ENCODE measurements at regions not wholly inside any gene's neighbourhood (a gene's known extent, or its start where the extent isn't known, plus 50 kb on each side); places are given as distances from the start of the nearest gene placed in this dataset.

DNA sequence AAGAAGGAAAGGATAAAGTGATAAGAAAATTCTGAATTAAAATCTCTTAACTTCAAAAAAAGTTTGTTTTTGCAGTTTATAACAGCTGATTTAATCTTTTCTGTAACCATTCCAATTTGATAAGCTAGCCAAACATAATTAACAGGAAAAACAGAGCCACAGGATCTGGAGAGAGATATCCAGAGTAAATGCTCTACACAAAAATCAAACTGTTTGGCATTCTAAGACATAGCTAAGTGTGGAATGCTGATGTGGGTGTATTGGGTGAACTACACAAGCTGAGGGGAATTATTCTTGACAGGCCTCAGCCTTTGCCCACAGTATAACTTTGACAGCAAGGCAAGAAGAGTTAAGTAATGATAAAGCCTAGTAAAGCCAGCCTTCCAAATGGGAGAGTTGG lies 184.8 kb downstream of the GABRG1 start:
- TF ChIP-seq CTCF (IDR thresholded peaks at IDR 0.05; ENCODE audit: extremely low read depth in 1 of 2, insufficient read depth in 1 of 2, low read depth in 1 of 2, low read length in 2 of 2) (no peak), POLR2AphosphoS5 (IDR thresholded peaks at IDR 0.05; ENCODE audit: insufficient read depth, low read depth, low read length) (no peak), GATA2 (IDR thresholded peaks at IDR 0.05; ENCODE audit: insufficient read depth, insufficient read length, low read depth, low read length) (no peak), EZH2 (IDR thresholded peaks at IDR 0.05; ENCODE audit: borderline replicate concordance, low read depth, low read length, severe bottlenecking) (no peak), MAX (IDR thresholded peaks at IDR 0.05; ENCODE audit: insufficient read depth, insufficient read length) (no peak), POLR2A (IDR thresholded peaks at IDR 0.05; ENCODE audit: low read depth, low read length) (no peak), FOS (IDR thresholded peaks at IDR 0.05; ENCODE audit: borderline replicate concordance, insufficient read depth, low read length) (no peak)

All from endothelial cell of umbilical vein (primary cell).